ENCODE measurements at regions not wholly inside any gene's neighbourhood (a gene's known extent, or its start where the extent isn't known, plus 50 kb on each side); places are given as distances from the start of the nearest gene placed in this dataset.
"Not testable (repeated sequence)": the region's sequence is repeated elsewhere in the genome, so short reads cannot be mapped to it uniquely, and the experiment has no call there.

- DNase-seq = no peak
Observed at GRCh38 chr5:124157320-124157719, 589.1 kb downstream of the ZNF608 start.

GRCh38 chr5:124156415-124156996 is 589.9 kb downstream of the ZNF608 start:
- DNase-seq = no peak

- no peak for DNase-seq
Observed at GRCh38 chr5:124154714-124155113, 591.7 kb downstream of the ZNF608 start.

- DNase-seq = no peak
Observed at GRCh38 chr5:124153588-124153987, 592.9 kb downstream of the ZNF608 start.

GRCh38 chr5:124148574-124148973 is 597.9 kb downstream of the ZNF608 start:
- DNase-seq = no peak

- DNase-seq = no peak
Observed at GRCh38 chr5:124140060-124140459, 606.4 kb downstream of the ZNF608 start.

GRCh38 chr5:124139477-124139876 is 607.0 kb downstream of the ZNF608 start:
- no peak for DNase-seq

- DNase-seq = no peak
Observed at GRCh38 chr5:124136609-124137008, 609.8 kb downstream of the ZNF608 start.

- DNase-seq = no peak
Observed at GRCh38 chr5:124134941-124135340, 611.5 kb downstream of the ZNF608 start.

GRCh38 chr5:124133406-124133805 is 613.0 kb downstream of the ZNF608 start:
- DNase-seq = no peak

GRCh38 chr5:124132843-124133242 is 613.6 kb downstream of the ZNF608 start:
- no peak for DNase-seq

GRCh38 chr5:124131466-124131865 is 615.0 kb downstream of the ZNF608 start:
- no peak for DNase-seq

GRCh38 chr5:124130816-124131215 is 615.6 kb downstream of the ZNF608 start:
- DNase-seq = no peak

- no peak for DNase-seq
Observed at GRCh38 chr5:124128867-124129266, 616.9 kb downstream of the CSNK1G3 start.

GRCh38 chr5:124126504-124127217 is 614.7 kb downstream of the CSNK1G3 start:
- DNase-seq = no peak

- DNase-seq = no peak
Observed at GRCh38 chr5:124124711-124125229, 612.8 kb downstream of the CSNK1G3 start.

GRCh38 chr5:124121198-124121597 is 609.2 kb downstream of the CSNK1G3 start:
- no peak for DNase-seq

- DNase-seq = no peak
Observed at GRCh38 chr5:124114911-124115310, 602.9 kb downstream of the CSNK1G3 start.

- no peak for DNase-seq
Observed at GRCh38 chr5:124111886-124112285, 599.9 kb downstream of the CSNK1G3 start.

GRCh38 chr5:124110942-124111341 is 599.0 kb downstream of the CSNK1G3 start:
- no peak for DNase-seq

- DNase-seq = no peak
Observed at GRCh38 chr5:124105326-124105725, 593.3 kb downstream of the CSNK1G3 start.

- DNase-seq = no peak
Observed at GRCh38 chr5:124104821-124105220, 592.8 kb downstream of the CSNK1G3 start.

GRCh38 chr5:124104344-124104743 is 592.4 kb downstream of the CSNK1G3 start:
- DNase-seq = no peak

GRCh38 chr5:124103671-124104070 is 591.7 kb downstream of the CSNK1G3 start:
- no peak for DNase-seq

- not testable (repeated sequence) for DNase-seq
Observed at GRCh38 chr5:124103056-124103455, 591.1 kb downstream of the CSNK1G3 start.

All from CD4-positive, alpha-beta T cell treated with Interleukin-1 beta for 1 hour (primary cell).